ENCODE measurements at regions not wholly inside any gene's neighbourhood (a gene's known extent, or its start where the extent isn't known, plus 50 kb on each side); places are given as distances from the start of the nearest gene placed in this dataset.

DNA sequence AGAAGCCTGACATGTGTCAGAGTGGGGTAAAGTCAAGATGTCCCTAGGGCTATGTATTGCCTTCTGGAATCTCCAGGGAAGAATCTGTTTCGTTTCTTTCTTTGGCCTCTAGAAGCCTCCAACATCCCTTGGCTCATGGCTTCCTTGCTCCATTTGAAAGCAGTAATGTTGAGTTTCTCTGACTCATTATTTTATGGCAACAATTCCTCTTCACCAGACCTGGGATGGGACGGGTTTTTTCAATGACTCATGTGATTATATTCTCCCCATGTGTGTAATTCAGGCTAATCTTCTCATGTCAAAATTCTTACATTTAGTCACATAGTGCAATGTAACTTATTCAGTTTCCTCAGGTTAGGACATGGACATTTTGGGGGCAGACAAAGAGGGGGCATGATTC, 1038.6 kb downstream of the CBLN2 start:
- no peak for DNase-seq (ENCODE audit: low spot score)

- DNase-seq (ENCODE audit: low spot score), result no peak
Observed at GRCh38 chr18:71503222-71503621, 1040.9 kb downstream of the CBLN2 start.

DNA sequence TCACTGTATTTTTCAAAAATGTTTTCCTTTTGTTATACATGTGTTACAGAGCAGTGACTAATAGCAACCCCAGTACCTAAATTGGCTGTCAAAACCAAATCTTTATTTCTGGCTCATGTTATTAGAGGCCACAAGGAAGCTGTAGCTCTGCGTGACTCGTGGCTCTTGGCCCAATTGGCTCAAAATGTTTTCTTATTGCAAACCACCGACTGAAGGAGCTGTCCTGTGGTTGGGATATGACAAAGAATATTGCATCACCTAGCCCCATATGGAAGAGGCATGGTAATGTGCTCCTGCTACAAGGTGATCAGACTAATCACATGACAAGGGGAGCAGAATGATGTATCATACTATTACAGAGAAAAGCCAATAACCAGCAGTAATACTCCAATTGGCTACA, 1058.5 kb downstream of the CBLN2 start:
- DNase-seq (ENCODE audit: low spot score), result no peak

DNA sequence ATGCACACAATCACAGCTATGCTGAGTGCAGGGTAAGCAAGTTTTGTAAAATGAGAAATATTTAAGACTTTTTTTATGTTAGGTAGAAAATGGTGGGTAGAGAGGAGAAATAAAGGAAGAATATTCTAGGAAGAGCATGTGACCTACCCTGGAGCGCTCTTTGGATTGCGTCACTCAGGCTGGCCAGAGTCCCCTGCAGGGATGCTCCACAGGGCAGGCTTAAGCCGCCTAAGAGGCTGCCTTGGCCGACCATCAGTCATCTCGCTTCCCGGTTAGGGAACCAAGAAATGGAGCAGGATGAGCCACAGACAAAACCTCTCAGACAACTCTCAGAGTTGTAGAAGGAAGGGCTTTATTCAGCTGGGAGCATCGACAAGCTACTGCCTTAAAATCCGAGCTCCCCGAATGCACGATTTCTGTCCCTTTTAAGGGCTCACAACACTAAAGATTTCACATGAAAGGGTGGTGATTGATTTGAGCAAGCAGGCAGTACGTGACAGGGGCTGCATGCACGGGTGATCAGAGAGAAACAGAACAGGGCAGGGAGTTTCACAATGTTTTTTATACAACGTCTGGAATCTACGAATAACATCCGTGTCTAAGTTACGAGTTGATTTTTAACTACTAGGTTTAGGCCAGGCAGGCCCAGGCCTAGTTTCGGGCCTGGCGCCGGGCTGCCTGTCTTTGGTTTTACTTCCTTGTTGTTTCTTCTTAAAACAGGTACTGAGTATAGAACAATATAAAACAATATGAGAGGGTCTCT, 1072.0 kb downstream of the CBLN2 start:
- no peak for DNase-seq (ENCODE audit: low spot score)

DNA sequence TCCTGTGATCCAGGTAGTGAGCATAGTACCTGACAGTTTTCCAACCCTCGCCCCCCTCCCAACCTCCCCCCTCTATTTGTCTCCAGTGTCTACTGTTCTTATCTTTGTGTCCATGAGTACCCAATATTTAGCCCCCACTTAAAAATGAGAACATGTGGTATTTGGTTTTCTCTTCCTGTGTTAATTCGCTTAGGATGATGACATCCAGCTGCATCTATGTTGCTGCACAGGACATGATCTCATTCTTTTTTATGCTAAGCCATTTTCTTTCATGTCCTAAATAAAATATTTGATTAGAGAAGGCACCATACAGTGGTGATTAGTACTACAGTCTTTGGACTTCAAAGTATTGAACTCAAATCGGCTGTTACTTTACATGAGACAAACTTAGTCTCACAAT, 1087.9 kb downstream of the CBLN2 start:
- no peak for DNase-seq (ENCODE audit: low spot score)

GRCh38 chr18:71450257-71450656, 1093.9 kb downstream of the CBLN2 start:
- DNase-seq (ENCODE audit: low spot score), result no peak

GRCh38 chr18:71443706-71444480, 1100.2 kb downstream of the CBLN2 start:
- DNase-seq (ENCODE audit: low spot score), result no peak

DNA sequence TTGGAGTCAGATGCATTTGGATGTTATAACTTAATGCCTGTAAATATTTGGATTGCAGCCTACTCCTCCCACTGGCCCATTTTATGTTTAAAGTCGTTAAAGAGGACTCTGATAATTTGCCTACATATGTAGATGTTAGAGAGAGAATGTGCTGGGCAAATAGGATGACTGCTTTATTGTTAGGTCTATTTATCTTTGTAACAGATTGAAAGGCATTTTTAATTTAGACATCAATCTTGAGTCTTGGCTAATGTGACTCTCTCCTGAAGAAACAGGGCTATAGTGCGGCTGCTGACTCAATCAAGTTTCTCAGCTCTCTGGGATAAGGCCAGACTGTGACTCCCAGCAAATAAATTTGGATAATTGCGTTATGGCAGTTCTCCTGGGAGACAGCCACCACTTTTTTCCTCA, 1101.4 kb downstream of the CBLN2 start:
- no peak for DNase-seq (ENCODE audit: low spot score)

- DNase-seq (ENCODE audit: low spot score), result no peak
Observed at GRCh38 chr18:71441156-71441555, 1103.0 kb downstream of the CBLN2 start.

DNA sequence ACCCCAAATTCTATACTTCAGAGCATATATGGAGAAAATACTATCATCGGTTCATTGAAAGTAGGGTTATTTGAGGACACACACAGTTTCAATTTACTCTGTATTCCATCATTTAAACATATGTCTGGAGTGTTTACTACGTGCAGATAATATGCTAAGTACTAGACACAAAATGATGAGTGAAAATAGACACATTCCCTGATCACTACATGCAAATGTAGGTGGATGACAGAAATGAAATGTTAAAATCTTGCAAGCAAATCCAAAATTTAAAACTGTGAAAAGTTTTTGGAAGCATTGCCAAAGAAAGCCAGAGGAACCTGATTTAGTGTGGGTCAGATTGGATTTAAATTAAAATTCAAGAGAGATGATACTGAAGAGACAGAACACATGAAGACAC, 1106.6 kb downstream of the CBLN2 start:
- no peak for DNase-seq (ENCODE audit: low spot score)

GRCh38 chr18:71433373-71433772, 1110.8 kb downstream of the CBLN2 start:
- no peak for DNase-seq (ENCODE audit: low spot score)

DNA sequence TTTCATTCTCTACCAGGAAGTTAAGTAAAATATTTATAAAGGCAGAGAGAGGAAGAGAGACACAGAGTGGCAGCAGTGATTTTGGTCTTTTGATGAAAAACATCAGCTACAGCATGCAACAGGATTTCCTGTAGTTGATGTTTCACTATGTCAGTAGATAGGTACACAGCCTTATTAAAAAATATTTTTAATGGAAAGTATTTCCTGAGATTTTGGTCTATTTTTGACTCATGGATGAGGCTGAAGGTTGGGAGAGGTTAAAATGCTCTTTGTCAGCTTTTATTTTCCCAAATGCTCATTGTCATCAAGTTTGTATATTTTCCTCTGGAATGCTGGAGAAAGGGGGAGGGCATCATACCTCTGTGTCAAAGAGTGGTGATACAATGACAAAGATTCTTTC, 1112.5 kb downstream of the CBLN2 start:
- DNase-seq (ENCODE audit: low spot score), result no peak

- no peak for DNase-seq (ENCODE audit: low spot score)
Observed at GRCh38 chr18:71431171-71431570, 1113.0 kb downstream of the CBLN2 start.

GRCh38 chr18:71426441-71426840, 1117.7 kb downstream of the CBLN2 start:
- no peak for DNase-seq (ENCODE audit: low spot score)

DNA sequence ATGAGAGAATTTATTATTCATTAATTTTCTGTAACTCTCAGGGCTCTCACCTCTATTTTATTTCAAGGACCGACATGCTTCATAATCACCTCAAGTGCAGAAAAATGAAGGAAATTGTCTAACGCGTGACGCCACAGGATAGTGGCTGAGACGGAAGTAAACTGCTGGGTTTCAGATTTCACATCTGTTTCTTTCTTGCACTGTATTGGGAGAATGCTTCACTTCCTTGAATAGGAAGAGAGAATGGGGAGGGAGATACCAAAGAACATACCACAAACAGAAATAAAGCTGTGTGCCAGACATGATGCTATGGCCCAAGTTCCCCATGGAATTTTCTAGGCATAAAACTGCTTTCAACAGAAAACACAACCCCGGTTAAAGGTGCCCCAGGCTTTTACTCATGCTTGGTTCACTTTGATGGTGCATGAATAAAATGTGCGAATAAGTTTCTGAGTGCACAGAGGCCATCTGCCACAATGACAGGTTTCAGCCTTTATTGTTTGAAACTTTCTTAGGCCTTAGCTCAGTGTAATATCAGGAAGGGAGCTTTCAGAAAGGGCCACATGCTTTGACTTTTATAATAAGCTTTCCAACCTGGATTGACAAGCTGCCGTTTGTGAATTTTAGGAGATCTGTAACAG, 1116.4 kb downstream of the SOCS6 start:
- DNase-seq (ENCODE audit: low spot score), result no peak

DNA sequence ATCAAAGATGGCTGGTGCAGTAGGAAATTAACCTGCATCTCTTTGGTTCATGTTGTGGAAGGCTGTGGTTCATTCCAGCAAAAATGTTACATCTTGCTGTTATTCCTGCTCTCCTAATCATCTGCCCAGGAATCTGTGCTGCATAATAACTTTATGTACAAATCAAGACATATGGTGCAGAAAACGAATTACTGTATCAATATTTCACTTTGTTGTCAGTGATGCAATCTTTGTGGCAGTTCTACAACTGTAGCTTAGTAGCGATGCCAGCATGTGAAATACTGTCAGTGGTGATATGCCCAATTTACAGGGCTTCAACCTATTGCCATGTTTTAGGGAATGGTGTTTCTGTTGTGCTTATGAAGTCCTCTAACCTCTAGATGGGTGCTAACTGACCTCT, 1114.7 kb downstream of the SOCS6 start:
- DNase-seq (ENCODE audit: low spot score), result no peak

DNA sequence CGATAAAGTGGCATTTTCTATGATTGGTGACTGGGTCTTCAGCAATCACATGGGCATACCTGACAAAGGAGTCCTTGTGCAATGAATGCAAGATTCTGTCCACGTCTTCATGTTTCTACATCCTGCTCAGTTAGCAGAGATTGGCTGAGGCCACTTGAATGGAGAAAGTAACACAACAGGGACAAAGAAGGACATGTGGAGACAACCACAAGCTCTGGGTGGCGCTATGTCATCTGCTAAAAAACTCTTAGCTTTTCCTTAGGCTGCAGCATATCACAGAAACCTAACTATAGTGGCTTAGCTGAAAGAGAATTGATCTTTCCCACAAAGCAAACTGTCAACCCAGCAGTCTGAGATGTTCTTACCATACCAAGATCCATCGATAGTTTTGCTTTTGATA, 1109.7 kb downstream of the SOCS6 start:
- DNase-seq (ENCODE audit: low spot score), result no peak

DNA sequence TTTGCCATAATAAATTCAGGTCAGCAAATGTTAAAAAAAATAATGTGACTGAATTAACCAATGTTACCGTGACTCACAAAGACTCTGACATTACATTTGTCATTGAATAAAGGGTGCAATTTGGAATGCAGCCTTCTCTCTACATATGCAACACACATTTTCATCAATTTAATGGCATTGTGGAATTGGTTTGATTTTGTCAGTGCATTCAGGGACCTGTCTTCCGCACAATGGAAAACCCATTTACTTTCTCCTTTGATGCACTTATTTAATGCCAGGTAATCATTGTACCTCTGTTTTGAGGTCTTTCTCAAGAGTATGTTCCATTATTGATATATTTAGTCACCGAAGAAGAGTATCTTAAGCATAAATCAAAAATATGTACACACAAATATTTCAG, 1099.3 kb downstream of the SOCS6 start:
- no peak for DNase-seq (ENCODE audit: low spot score)

DNA sequence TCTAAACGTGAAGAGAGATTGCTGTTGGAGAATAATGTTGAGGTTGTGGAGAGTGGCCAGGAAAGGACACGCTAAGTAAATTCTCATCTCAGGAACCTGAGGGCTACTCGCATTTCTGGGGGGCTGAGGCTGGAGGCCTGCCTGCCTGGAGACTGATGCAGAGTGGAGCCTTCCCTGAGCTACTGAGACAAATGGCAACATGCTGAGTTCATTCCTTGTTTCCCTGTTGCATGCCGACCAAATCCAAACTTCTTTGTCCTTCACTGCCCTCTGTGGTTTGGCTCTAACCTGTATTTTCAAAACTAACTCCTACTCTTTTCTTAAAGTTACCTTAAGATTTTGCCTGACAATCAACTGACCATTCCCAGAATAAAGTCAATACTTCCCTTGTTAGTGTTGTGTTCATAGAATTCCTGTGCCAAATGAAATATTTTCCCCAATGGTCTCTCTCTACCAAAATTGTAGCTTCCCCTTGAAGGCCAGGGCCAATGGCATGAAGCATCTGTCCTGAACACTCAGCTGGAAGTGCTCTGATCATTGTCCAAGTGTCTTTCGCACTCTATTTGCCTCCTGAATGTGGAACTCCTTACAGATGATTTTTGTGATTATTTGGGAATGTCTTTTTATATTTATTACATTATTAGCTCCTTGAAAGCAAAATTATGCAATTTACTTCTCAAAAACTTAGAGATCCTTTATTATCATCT, 1085.6 kb downstream of the SOCS6 start:
- DNase-seq (ENCODE audit: low spot score), result no peak

DNA sequence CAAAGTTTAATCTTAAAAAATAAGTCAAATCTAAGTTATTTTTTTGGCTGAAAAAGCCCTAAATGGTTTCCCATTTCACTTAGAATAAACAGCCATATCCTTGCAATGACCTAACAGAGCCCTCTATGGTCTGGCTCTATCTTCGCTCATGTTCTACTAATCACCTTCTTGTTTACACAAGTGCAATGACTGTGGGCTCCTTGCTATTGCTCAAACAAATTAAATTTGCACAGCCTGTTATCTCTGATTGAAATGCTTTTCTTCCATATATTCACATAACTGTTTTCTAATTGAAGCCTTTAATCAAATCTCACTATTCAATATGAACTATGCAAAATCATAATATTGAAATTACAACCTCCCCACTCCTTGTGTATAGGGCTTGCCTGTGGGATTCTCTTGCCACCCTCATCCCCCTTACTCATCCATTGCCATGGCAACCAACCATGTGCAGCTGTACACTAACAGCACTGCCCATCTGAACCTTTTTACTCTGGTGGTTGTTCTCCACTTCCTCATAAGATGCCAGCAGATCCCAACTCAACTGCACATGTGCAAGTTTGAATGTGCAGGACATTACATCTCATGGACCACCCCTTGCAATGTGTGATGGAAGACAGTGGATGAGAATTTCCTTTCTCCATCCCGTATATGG, 1083.2 kb downstream of the SOCS6 start:
- no peak for DNase-seq (ENCODE audit: low spot score)

DNA sequence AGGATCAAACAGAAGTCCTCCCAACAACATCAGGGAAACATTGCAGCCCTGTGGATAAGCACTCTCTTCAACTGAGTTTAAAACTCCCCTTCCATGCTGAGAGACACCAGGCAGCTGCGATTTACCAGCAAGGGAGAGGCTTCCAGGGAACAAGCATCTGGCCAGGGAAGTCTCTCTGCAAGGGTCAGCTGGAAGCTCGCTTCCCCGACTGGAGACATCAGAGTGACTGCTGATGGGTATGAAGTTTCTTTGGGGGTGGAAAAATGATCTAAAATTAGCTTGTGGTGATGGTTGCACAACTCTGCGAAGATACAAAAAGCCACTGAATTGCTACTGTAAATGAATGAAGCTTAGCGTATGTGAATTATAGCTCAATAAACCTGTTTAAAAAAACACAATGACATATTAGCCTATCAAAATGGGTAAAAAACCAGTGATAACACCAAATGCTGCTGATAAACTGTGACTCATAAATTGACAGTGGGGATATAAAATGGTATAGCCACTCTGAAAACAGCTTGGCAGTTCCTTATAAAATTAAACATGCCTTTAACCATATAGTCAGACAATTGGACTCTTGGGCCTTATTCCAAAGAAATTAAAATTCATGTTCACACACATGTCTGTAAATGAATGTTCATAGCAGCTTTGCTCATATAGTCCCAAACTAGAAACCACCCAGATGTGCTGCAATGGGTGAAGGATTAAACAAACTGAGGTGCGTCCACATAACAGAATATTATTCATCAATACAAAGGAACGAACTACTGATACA, 1082.0 kb downstream of the SOCS6 start:
- DNase-seq (ENCODE audit: low spot score), result no peak
